Tibial nerve (tissue), 4 donors: ENCODE measurements at regions not wholly inside any gene's neighbourhood (a gene's known extent, or its start where the extent isn't known, plus 50 kb on each side); places are given as distances from the start of the nearest gene placed in this dataset.
A peak's percentile ranks its signal among the peaks of the same experiment; 100 is the strongest.

Experiments used
- EP300 ChIP-seq, 2 donors: sonication (generic); formaldehyde crosslinking; IDR thresholded peaks; one replicate each; pipeline ENCODE4 v1.6.1; 2017; ENCODE audit warnings: antibody characterized with exemption in 2 of 2, mild to moderate bottlenecking in 1 of 2
- POLR2A ChIP-seq, 2 donors: fragments of 450-650 bp; IDR thresholded peaks; one replicate each; pipeline ENCODE4 v1.6.1; 2017; ENCODE audit warnings: antibody characterized with exemption in 2 of 2, mild to moderate bottlenecking in 2 of 2, moderate library complexity in 2 of 2
- TF ChIP-seq, protein P1 (sequence below), 5 experiments: fragments of 200-600 bp in 3 of 5; fragments of 450-650 bp in 2 of 5; sonication (generic) in 3 of 5; IDR thresholded peaks; one replicate each; pipeline ENCODE4 v1.5.1; 2016 to 2019; ENCODE audit warnings: antibody characterized with exemption in 5 of 5, mild to moderate bottlenecking in 3 of 5, moderate library complexity in 2 of 5

DNA sequence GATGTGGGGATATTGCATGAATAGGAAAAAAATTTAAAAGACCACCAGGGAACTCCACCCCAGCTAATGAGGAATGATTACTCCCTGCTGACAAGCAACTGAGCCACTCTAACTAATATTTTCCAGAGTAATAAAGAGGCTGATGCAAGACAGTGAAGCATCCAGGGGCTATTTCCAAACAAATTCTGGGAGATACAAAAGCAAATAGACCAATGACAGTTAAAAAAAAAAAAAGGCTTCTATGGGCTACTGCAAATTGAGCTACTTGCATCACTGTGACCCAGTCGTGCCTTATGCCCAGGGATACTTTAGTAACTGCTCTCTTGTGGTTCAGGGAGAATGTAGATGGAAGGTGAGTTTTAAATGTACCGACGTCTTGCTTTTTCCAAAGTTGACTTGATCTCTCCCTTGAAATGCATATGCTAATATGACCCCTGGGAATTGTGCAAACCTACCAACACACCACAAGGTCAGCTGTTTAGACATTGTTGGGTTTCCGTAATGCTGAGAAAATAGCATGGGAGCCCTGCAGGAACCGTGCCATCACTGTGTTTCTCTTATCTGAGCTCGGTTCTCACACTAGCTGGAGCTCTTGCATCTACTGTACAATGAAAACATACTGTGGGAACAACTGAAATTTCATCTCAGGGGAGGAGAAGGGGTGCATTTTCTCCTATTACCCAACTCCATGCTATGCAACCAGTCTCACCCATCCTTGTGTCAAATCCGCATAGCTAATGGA, 250.6 kb upstream of the MAP3K1 start:
- TF ChIP-seq, protein P1, sequence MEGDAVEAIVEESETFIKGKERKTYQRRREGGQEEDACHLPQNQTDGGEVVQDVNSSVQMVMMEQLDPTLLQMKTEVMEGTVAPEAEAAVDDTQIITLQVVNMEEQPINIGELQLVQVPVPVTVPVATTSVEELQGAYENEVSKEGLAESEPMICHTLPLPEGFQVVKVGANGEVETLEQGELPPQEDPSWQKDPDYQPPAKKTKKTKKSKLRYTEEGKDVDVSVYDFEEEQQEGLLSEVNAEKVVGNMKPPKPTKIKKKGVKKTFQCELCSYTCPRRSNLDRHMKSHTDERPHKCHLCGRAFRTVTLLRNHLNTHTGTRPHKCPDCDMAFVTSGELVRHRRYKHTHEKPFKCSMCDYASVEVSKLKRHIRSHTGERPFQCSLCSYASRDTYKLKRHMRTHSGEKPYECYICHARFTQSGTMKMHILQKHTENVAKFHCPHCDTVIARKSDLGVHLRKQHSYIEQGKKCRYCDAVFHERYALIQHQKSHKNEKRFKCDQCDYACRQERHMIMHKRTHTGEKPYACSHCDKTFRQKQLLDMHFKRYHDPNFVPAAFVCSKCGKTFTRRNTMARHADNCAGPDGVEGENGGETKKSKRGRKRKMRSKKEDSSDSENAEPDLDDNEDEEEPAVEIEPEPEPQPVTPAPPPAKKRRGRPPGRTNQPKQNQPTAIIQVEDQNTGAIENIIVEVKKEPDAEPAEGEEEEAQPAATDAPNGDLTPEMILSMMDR (IDR thresholded peaks at IDR 0.05), result no peak
- TF ChIP-seq POLR2A (IDR thresholded peaks at IDR 0.05) (no peak), EP300 (IDR thresholded peaks at IDR 0.05) (peak in 1 of 2 donors; percentile 41)
